ENCODE measurements at regions not wholly inside any gene's neighbourhood (a gene's known extent, or its start where the extent isn't known, plus 50 kb on each side); places are given as distances from the start of the nearest gene placed in this dataset.

- FAIRE-seq, result no peak
- TF ChIP-seq POLR2A (IDR thresholded peaks at IDR 0.05; ENCODE audit: low read depth, low read length) (no peak), DPF2 (IDR thresholded peaks at IDR 0.05) (no peak), STAT1 (conservative IDR thresholded peaks at IDR 0.05) (no peak)
- SMC1A ChIA-PET (ENCODE audit: uncharacterized antibody, unreplicated experiment), result no interaction called here
- no peak overlapping the region for H3K27ac ChIP-seq (ENCODE audit: control insufficient read depth, insufficient read depth)
- intact Hi-C loops (cut with micrococcal nuclease; ENCODE audit: unreplicated experiment), result no loop called here
- no peaks in the 10 kb centered on the region for H3K79me2 ChIP-seq (ENCODE audit: control insufficient read depth, insufficient read depth, low read length)
- H3K36me3 ChIP-seq (ENCODE audit: control insufficient read depth in 2 of 2, insufficient read depth in 2 of 2, low read length in 1 of 2), result no peaks in the 10 kb centered on the region
- H3K27me3 ChIP-seq (replicated peaks in 1 of 2; ENCODE audit: control insufficient read depth in 2 of 2, insufficient read depth in 2 of 2, low read length in 1 of 2), result peaks cover 0 to 2% of the 10 kb centered on the region in 2 experiments; a peak in 1 of 4 replicates
- CTCF ChIA-PET, result no interaction called here
- 14% methylated on average over 3 of the region's 3 CpGs for WGBS (ENCODE audit: insufficient coverage, insufficient replicate concordance, low lambda C conversion rate, missing lambda C conversion rate)
- no peak overlapping the region for H3K4me3 ChIP-seq
- in situ Hi-C loops (cut with MboI), result no loop called here
- no peak overlapping the region for H3K9ac ChIP-seq (ENCODE audit: control insufficient read depth, insufficient read depth, low read length)
- BruUV-seq (replicated peaks), result no TSS peak
- DNase-seq (ENCODE audit: low read depth, low spot score), result no peak
- RAD21 ChIA-PET (ENCODE audit: unreplicated experiment), result no interaction called here
- H3K9me3 ChIP-seq (replicated peaks; ENCODE audit: control insufficient read depth, insufficient read depth, low read length), result no peaks in the 10 kb centered on the region
- no peak overlapping the region for H3K4me2 ChIP-seq (ENCODE audit: control insufficient read depth, insufficient read depth)
- no peaks in the 10 kb centered on the region for H3K4me1 ChIP-seq (ENCODE audit: control insufficient read depth, insufficient read depth, low read length)
- no peak for ATAC-seq
- POLR2A ChIA-PET, result no interaction called here
- H2AFZ ChIP-seq (ENCODE audit: control insufficient read depth, low read depth, low read length), result no peak overlapping the region
- no peaks in the 10 kb centered on the region for H4K20me1 ChIP-seq (ENCODE audit: control insufficient read depth, insufficient read depth)
These were observed 300.9 kb downstream of the CYP26B1 start for GRCh38 chr2:71846669-71847291.

- intact Hi-C loops (cut with micrococcal nuclease; ENCODE audit: unreplicated experiment), result no loop called here
- no peaks in the 10 kb centered on the region for H3K9me3 ChIP-seq (replicated peaks; ENCODE audit: control insufficient read depth, insufficient read depth, low read length)
- ChIA-PET RAD21 (ENCODE audit: unreplicated experiment) (no interaction called here), CTCF (no interaction called here), SMC1A (ENCODE audit: uncharacterized antibody, unreplicated experiment) (interaction anchor here (0.6 kb wide), 1 partner anchor 46 kb away, joined by 3 read pairs; no protein-coding TSS in a partner anchor), POLR2A (no interaction called here)
- no peak overlapping the region for H3K4me3 ChIP-seq
- H3K4me1 ChIP-seq (ENCODE audit: control insufficient read depth, insufficient read depth, low read length), result no peaks in the 10 kb centered on the region
- no peak overlapping the region for H3K27ac ChIP-seq (ENCODE audit: control insufficient read depth, insufficient read depth)
- no peak for DNase-seq (ENCODE audit: low read depth, low spot score)
- H3K9ac ChIP-seq (ENCODE audit: control insufficient read depth, insufficient read depth, low read length), result no peak overlapping the region
- H2AFZ ChIP-seq (ENCODE audit: control insufficient read depth, low read depth, low read length), result no peak overlapping the region
- no peaks in the 10 kb centered on the region for H4K20me1 ChIP-seq (ENCODE audit: control insufficient read depth, insufficient read depth)
- no peaks in the 10 kb centered on the region for H3K36me3 ChIP-seq (ENCODE audit: control insufficient read depth in 2 of 2, insufficient read depth in 2 of 2, low read length in 1 of 2)
- no peak for FAIRE-seq
- WGBS (ENCODE audit: insufficient coverage, insufficient replicate concordance, low lambda C conversion rate, missing lambda C conversion rate), result 0% methylated on average over 2 of the region's 2 CpGs
- no peak overlapping the region for H3K4me2 ChIP-seq (ENCODE audit: control insufficient read depth, insufficient read depth)
- no peaks in the 10 kb centered on the region for H3K79me2 ChIP-seq (ENCODE audit: control insufficient read depth, insufficient read depth, low read length)
- no TSS peak for BruUV-seq (replicated peaks)
- 0 out of 4 replicates have a peak, but pooled peaks cover 0 to under 1% of the 10 kb centered on the region in 2 experiments for H3K27me3 ChIP-seq (replicated peaks in 1 of 2; ENCODE audit: control insufficient read depth in 2 of 2, insufficient read depth in 2 of 2, low read length in 1 of 2)
- ATAC-seq, result no peak
- in situ Hi-C loops (cut with MboI), result no loop called here
- TF ChIP-seq NFIC (IDR thresholded peaks at IDR 0.05; ENCODE audit: low read depth, low read length) (no peak), RELB (IDR thresholded peaks at IDR 0.05; ENCODE audit: low read depth) (no peak), NR2C2 (IDR thresholded peaks at IDR 0.05; ENCODE audit: borderline replicate concordance, control insufficient read depth, insufficient read length, low read depth) (no peak), MTA3 (IDR thresholded peaks at IDR 0.05; ENCODE audit: borderline replicate concordance, low read length) (no peak), TCF3 (IDR thresholded peaks at IDR 0.05; ENCODE audit: borderline replicate concordance, insufficient read depth, low read depth, low read length) (no peak), MYC (IDR thresholded peaks at IDR 0.05; ENCODE audit: insufficient read depth, insufficient read length, insufficient replicate concordance, low read length, severe bottlenecking) (no peak), ZSCAN29 (IDR thresholded peaks at IDR 0.05) (no peak), KAT2A (conservative IDR thresholded peaks at IDR 0.05; ENCODE audit: control insufficient read depth, low read depth, low read length) (no peak), SRF (IDR thresholded peaks at IDR 0.05; ENCODE audit: low read depth in 2 of 2, low read length in 2 of 2) (no peak), BMI1 (IDR thresholded peaks at IDR 0.05; ENCODE audit: borderline replicate concordance) (no peak)
These were observed 301.6 kb downstream of the CYP26B1 start for GRCh38 chr2:71846072-71846471.

Data from GM12878 (cell line).